Activated CD4-positive, alpha-beta T cell treated with anti-CD3 and anti-CD28 coated beads, Interleukin-2, amount 10 ng/mL, durations not matched to agents 7 days and 5 days (primary cell): ENCODE measurements at regions not wholly inside any gene's neighbourhood (a gene's known extent, or its start where the extent isn't known, plus 50 kb on each side); places are given as distances from the start of the nearest gene placed in this dataset.
"Not testable (repeated sequence)": the region's sequence is repeated elsewhere in the genome, so short reads cannot be mapped to it uniquely, and the experiment has no call there.

Experiments
- CTCF ChIA-PET: fragments of 350-600 bp; sonication (Branson Sonifier 250); formaldehyde crosslinking; loops from one replicate; lab custom pipeline; 2021; ENCODE audit warnings: antibody characterized with exemption; lab: Charles Lee
- POLR2A ChIA-PET: fragments of 350-600 bp; sonication (Branson Sonifier 250); formaldehyde crosslinking; loops from one replicate; lab custom pipeline; 2021; ENCODE audit warnings: antibody characterized with exemption; lab: Charles Lee
- DNase-seq: peaks from one replicate; pipeline ENCODE4 v3.0.0-alpha.2; 2020
- H3K27ac Mint-ChIP-seq: one replicate; pipeline ENCODE4 v1.8.0; 2021; ENCODE audit warnings: mild to moderate bottlenecking, moderate library complexity, mixed read lengths
- H3K27me3 Mint-ChIP-seq: one replicate; pipeline ENCODE4 v1.8.0; 2021; ENCODE audit warnings: mixed read lengths
- H3K36me3 Mint-ChIP-seq: one replicate; pipeline ENCODE4 v1.8.0; 2021; ENCODE audit warnings: low read depth, mixed read lengths
- H3K4me1 Mint-ChIP-seq: one replicate; pipeline ENCODE4 v1.8.0; 2021; ENCODE audit warnings: mixed read lengths
- H3K4me3 Mint-ChIP-seq: one replicate; pipeline ENCODE4 v1.8.0; 2021; ENCODE audit warnings: mild to moderate bottlenecking, moderate library complexity, mixed read lengths
- H3K9me3 Mint-ChIP-seq: one replicate; pipeline ENCODE4 v1.8.0; 2021; ENCODE audit warnings: mixed read lengths

- Mint-ChIP-seq H3K4me3 (no peak overlapping the region), H3K36me3 (no peaks in the 10 kb centered on the region), H3K9me3 (no peaks in the 10 kb centered on the region), H3K27ac (no peak overlapping the region), H3K4me1 (no peaks in the 10 kb centered on the region), H3K27me3 (peaks cover 3% of the 10 kb centered on the region)
- DNase-seq, result no peak
- ChIA-PET POLR2A (no interaction called here), CTCF (interaction anchor here (1.2 kb wide), 1 partner anchor 17 kb away, joined by 3 read pairs; no protein-coding TSS in a partner anchor)
Measured at GRCh38 chr14:90458536-90458935, 61.7 kb downstream of the CALM1 start.

DNA sequence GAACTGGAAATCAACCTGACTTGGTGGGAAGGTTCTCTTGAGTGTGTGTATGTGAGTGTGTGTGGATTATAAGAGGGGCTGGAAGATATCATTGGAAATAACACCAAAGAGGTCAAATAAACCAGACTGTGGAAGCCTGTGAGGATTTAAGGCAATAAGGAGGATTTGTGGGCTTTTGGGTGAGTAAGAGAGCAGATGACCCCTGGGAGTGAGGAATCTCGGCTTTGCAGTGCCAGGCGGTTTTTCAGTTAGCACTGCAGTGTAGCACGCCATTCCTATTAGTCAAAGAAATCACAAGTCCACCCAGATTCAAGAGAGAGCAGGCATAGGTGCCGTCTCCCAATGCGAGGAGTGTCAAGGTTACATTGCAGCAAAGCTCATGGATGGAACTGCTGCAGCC is 63.3 kb downstream of the CALM1 start:
- Mint-ChIP-seq H3K27me3 (peaks cover 3% of the 10 kb centered on the region), H3K9me3 (no peaks in the 10 kb centered on the region), H3K4me1 (no peaks in the 10 kb centered on the region), H3K36me3 (no peaks in the 10 kb centered on the region), H3K27ac (no peak overlapping the region), H3K4me3 (no peak overlapping the region)
- ChIA-PET CTCF (no interaction called here), POLR2A (no interaction called here)
- DNase-seq, result no peak

DNA sequence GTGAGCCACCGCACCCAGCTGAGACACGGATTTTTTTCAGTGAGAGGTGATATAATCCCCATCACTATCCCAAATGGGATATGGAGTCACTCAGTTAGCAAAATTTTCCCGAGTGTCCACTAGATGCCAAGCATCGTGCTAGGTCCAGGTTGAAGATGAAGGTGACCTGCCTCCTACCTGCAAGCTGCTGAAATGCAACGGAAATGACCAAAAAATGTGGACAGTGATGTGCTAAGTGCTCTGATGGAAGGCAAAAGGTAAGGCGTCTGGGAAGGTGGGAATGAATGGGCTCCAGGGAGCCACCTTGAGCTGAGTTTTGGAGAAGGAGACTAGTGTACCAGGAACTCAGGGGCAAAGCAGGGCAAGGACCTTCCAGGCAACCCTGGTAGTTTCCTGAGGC is 64.6 kb downstream of the CALM1 start:
- no peaks in the 10 kb centered on the region for H3K36me3 Mint-ChIP-seq
- ChIA-PET CTCF (interaction anchor here (1.4 kb wide), 1 partner anchor 235 kb away, joined by 3 read pairs; no protein-coding TSS in a partner anchor), POLR2A (no interaction called here)
- no peak overlapping the region for H3K4me3 Mint-ChIP-seq
- H3K27me3 Mint-ChIP-seq, result peaks cover 3% of the 10 kb centered on the region
- H3K27ac Mint-ChIP-seq, result no peak overlapping the region
- H3K4me1 Mint-ChIP-seq, result no peaks in the 10 kb centered on the region
- H3K9me3 Mint-ChIP-seq, result no peaks in the 10 kb centered on the region
- no peak for DNase-seq

DNA sequence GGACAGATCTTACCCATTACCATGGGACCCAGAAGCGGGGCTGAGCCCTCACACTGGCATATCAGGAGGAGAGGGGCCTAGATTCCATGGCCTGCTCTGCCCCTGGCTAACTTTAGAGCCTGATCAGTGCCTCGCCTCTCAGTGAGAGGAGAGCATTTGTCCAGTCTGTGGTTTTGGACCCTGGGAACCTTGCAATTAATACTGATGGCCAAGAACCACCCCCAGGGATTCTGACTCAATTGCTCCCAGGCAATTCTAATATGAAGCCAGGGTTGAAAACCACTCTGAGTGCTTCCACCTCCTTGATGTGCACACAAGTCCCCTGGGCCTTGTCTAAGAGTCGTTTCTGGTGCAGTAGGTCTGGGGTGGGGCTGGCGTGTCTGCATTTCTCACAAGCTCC is 67.7 kb downstream of the CALM1 start:
- ChIA-PET POLR2A (no interaction called here), CTCF (no interaction called here)
- Mint-ChIP-seq H3K4me1 (no peaks in the 10 kb centered on the region), H3K4me3 (no peak overlapping the region), H3K27ac (no peak overlapping the region), H3K36me3 (no peaks in the 10 kb centered on the region), H3K9me3 (no peaks in the 10 kb centered on the region), H3K27me3 (peaks cover 8% of the 10 kb centered on the region)
- DNase-seq, result no peak

DNA sequence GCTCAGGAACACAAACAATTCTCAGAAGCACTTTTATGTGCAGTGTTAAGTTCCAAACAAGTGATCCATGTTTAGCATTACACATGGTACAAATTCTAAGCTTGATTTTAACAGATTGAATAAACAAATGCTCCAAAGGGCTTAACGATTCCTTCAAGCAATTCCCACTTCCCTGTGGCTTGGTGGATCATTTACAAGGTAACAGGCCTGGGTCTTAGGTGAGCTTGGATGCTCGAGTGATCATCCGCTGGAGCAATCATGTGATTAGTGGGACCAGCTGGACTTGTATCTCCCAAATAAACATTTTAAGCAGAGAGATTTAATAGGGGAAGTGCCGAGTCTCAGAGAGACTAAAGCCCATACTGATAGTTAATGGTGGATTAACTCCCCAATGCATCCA is 70.7 kb downstream of the CALM1 start:
- POLR2A ChIA-PET, result no interaction called here
- DNase-seq, result no peak
- H3K4me1 Mint-ChIP-seq, result no peaks in the 10 kb centered on the region
- CTCF ChIA-PET, result interaction anchor here (0.6 kb wide), 1 partner anchor 80 kb away, joined by 3 read pairs; no protein-coding TSS in a partner anchor
- no peaks in the 10 kb centered on the region for H3K36me3 Mint-ChIP-seq
- peaks cover 4% of the 10 kb centered on the region for H3K9me3 Mint-ChIP-seq
- no peak overlapping the region for H3K4me3 Mint-ChIP-seq
- peaks cover 6% of the 10 kb centered on the region for H3K27me3 Mint-ChIP-seq
- no peak overlapping the region for H3K27ac Mint-ChIP-seq

DNA sequence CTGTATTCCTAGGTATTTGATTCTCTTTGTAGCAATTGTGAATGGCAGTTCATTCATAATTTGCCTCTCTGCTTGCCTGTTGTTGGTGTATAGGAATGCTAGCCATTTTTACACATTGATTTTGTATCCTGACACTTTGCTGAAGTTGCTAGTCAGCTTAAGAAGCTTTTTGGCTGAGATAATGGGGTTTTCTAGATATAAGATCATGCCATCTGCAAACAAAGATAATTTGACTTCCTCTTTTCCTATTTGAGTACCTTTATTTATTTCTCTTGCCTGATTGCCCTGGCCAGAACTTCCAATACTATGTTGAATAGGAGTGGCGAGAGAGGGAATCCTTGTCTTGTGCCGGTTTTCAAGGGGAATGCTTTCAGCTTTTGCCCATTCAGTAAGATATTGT is 72.6 kb downstream of the CALM1 start:
- CTCF ChIA-PET, H3K27ac Mint-ChIP-seq, H3K4me1 Mint-ChIP-seq, POLR2A ChIA-PET, H3K27me3 Mint-ChIP-seq, H3K4me3 Mint-ChIP-seq, H3K36me3 Mint-ChIP-seq, DNase-seq: not testable (repeated sequence)
- H3K9me3 Mint-ChIP-seq, result peaks cover 10% of the 10 kb centered on the region

DNA sequence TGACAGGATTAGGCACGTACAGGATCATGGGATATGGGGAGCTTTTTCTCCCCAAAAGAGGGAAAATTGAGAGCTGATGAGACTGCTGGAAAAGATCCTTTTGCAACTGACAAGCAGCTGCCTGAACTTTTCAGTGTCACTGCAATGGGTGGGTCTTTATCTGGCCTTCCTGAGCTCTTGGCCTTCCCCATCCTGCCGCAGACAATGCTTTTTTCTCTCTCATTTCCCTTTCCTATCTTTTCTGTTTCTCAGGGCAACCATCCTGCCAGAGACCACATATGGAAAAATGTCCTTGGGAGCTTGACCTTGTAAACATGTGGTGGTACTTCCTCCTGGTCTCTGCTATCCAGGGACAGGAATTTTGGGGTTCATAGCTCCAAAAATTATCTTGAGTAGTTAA is 75.8 kb downstream of the CALM1 start:
- H3K4me3 Mint-ChIP-seq, result no peak overlapping the region
- no peaks in the 10 kb centered on the region for H3K4me1 Mint-ChIP-seq
- H3K27me3 Mint-ChIP-seq, result peaks cover 11% of the 10 kb centered on the region
- H3K9me3 Mint-ChIP-seq, result peaks cover 26% of the 10 kb centered on the region
- ChIA-PET CTCF (interaction anchor here (0.5 kb wide), 1 partner anchor 646 kb away, joined by 3 read pairs; no protein-coding TSS in a partner anchor), POLR2A (no interaction called here)
- peaks cover 2% of the 10 kb centered on the region for H3K36me3 Mint-ChIP-seq
- no peak overlapping the region for H3K27ac Mint-ChIP-seq
- no peak for DNase-seq
